ENCODE measurements at regions not wholly inside any gene's neighbourhood (a gene's known extent, or its start where the extent isn't known, plus 50 kb on each side); places are given as distances from the start of the nearest gene placed in this dataset.
A peak's percentile ranks its signal among the peaks of the same experiment; 100 is the strongest.
"Not testable (repeated sequence)": the region's sequence is repeated elsewhere in the genome, so short reads cannot be mapped to it uniquely, and the experiment has no call there.

GRCh38 chr10:23493711-23494110, 54.8 kb downstream of the OTUD1 start:
- no peak for DNase-seq

GRCh38 chr10:23496727-23497126, 57.9 kb downstream of the OTUD1 start:
- no peak for DNase-seq

- no peak for DNase-seq
Observed at GRCh38 chr10:23499372-23500132, 60.7 kb downstream of the OTUD1 start.

GRCh38 chr10:23505797-23506465, 67.1 kb downstream of the OTUD1 start:
- DNase-seq: no peak

GRCh38 chr10:23512355-23513058, 73.6 kb downstream of the OTUD1 start:
- no peak for DNase-seq

- not testable (repeated sequence) for DNase-seq
Observed at GRCh38 chr10:23513621-23514020, 74.7 kb downstream of the OTUD1 start.

GRCh38 chr10:23514321-23514720, 75.4 kb downstream of the OTUD1 start:
- DNase-seq: no peak

- no peak for DNase-seq
Observed at GRCh38 chr10:23516530-23516929, 77.7 kb downstream of the OTUD1 start.

GRCh38 chr10:23517155-23517554, 78.3 kb downstream of the OTUD1 start:
- no peak for DNase-seq

GRCh38 chr10:23521735-23522134, 82.9 kb downstream of the OTUD1 start:
- DNase-seq: no peak

GRCh38 chr10:23522345-23522744, 83.5 kb downstream of the OTUD1 start:
- no peak for DNase-seq

GRCh38 chr10:23523251-23523650, 84.4 kb downstream of the OTUD1 start:
- no peak for DNase-seq

- peak; percentile 30 for DNase-seq
Observed at GRCh38 chr10:23525406-23525805, 86.5 kb downstream of the OTUD1 start.

GRCh38 chr10:23528419-23528818, 89.5 kb downstream of the OTUD1 start:
- no peak for DNase-seq

- DNase-seq: no peak
Observed at GRCh38 chr10:23529625-23530024, 90.8 kb downstream of the OTUD1 start.

GRCh38 chr10:23530079-23530478, 91.2 kb downstream of the OTUD1 start:
- DNase-seq: peak; percentile 15

GRCh38 chr10:23533212-23533611, 94.3 kb downstream of the OTUD1 start:
- no peak for DNase-seq

- DNase-seq: no peak
Observed at GRCh38 chr10:23534326-23534725, 95.5 kb downstream of the OTUD1 start.

GRCh38 chr10:23534761-23535160, 95.9 kb downstream of the OTUD1 start:
- no peak for DNase-seq

GRCh38 chr10:23535381-23535780, 96.5 kb downstream of the OTUD1 start:
- DNase-seq: no peak

GRCh38 chr10:23538968-23539367, 100.1 kb downstream of the OTUD1 start:
- no peak for DNase-seq

- no peak for DNase-seq
Observed at GRCh38 chr10:23540401-23541030, 101.6 kb downstream of the OTUD1 start.

- no peak for DNase-seq
Observed at GRCh38 chr10:23543691-23544380, 105.0 kb downstream of the OTUD1 start.

Measured in dermis blood vessel endothelial cell (primary cell).